ENCODE measurements at regions not wholly inside any gene's neighbourhood (a gene's known extent, or its start where the extent isn't known, plus 50 kb on each side); places are given as distances from the start of the nearest gene placed in this dataset.

DNA sequence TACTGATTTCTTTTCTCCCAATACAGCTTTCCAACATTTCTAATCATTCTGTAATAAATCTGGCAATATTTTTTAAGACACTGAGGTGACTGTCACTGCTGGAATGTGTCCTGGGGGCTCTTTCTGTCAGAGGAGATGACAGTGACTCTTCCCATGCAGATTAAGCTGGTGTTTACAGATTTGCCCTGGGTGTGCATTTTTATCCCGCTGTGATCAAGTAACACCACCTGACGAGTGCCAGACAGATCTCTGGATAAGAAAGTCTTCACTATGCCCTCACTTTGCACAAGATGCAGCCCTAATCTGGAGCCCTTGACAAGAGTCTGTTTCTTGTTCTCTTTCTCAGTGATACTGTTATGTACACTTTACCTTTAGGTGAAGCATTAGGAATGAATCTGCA lies 477.7 kb downstream of the ZIC1 start:
- TF ChIP-seq CHD2 (IDR thresholded peaks at IDR 0.05; ENCODE audit: borderline replicate concordance, low read depth, low read length) (no peak), CREB1 (IDR thresholded peaks at IDR 0.05; ENCODE audit: low read depth) (no peak), FOXK2 (IDR thresholded peaks at IDR 0.05) (no peak), POLR2AphosphoS5 (IDR thresholded peaks at IDR 0.05; ENCODE audit: low read length) (no peak), JUNB (IDR thresholded peaks at IDR 0.05) (no peak), ZNF274 (IDR thresholded peaks at IDR 0.05; ENCODE audit: insufficient read depth, insufficient read length) (no peak), HCFC1 (IDR thresholded peaks at IDR 0.05; ENCODE audit: low read length) (no peak), RCOR1 (conservative IDR thresholded peaks at IDR 0.05; ENCODE audit: low read depth, low read length) (no peak), POLR2A (IDR thresholded peaks at IDR 0.05; ENCODE audit: low read depth, low read length) (no peak), SIX5 (IDR thresholded peaks at IDR 0.05; ENCODE audit: low read depth, low read length, severe bottlenecking) (no peak)
- TF ChIP-seq, protein P1, sequence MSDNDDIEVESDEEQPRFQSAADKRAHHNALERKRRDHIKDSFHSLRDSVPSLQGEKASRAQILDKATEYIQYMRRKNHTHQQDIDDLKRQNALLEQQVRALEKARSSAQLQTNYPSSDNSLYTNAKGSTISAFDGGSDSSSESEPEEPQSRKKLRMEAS (IDR thresholded peaks at IDR 0.05; ENCODE audit: low read depth, low read length), result no peak
- TF ChIP-seq, protein P2, sequence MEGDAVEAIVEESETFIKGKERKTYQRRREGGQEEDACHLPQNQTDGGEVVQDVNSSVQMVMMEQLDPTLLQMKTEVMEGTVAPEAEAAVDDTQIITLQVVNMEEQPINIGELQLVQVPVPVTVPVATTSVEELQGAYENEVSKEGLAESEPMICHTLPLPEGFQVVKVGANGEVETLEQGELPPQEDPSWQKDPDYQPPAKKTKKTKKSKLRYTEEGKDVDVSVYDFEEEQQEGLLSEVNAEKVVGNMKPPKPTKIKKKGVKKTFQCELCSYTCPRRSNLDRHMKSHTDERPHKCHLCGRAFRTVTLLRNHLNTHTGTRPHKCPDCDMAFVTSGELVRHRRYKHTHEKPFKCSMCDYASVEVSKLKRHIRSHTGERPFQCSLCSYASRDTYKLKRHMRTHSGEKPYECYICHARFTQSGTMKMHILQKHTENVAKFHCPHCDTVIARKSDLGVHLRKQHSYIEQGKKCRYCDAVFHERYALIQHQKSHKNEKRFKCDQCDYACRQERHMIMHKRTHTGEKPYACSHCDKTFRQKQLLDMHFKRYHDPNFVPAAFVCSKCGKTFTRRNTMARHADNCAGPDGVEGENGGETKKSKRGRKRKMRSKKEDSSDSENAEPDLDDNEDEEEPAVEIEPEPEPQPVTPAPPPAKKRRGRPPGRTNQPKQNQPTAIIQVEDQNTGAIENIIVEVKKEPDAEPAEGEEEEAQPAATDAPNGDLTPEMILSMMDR (IDR thresholded peaks at IDR 0.05 in 2 of 3, conservative IDR thresholded peaks at IDR 0.05 in 1 of 3; ENCODE audit: control insufficient read depth in 2 of 3, extremely low read depth in 1 of 3, insufficient read depth in 1 of 3, low read depth in 3 of 3, low read length in 3 of 3), result no peak
- TF ChIP-seq, protein P3, sequence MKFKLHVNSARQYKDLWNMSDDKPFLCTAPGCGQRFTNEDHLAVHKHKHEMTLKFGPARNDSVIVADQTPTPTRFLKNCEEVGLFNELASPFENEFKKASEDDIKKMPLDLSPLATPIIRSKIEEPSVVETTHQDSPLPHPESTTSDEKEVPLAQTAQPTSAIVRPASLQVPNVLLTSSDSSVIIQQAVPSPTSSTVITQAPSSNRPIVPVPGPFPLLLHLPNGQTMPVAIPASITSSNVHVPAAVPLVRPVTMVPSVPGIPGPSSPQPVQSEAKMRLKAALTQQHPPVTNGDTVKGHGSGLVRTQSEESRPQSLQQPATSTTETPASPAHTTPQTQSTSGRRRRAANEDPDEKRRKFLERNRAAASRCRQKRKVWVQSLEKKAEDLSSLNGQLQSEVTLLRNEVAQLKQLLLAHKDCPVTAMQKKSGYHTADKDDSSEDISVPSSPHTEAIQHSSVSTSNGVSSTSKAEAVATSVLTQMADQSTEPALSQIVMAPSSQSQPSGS (IDR thresholded peaks at IDR 0.05; ENCODE audit: low read length), result no peak
